NCI-H1092 treated with DMSO at 0.1 percent for 48 hours (cell line): ENCODE measurements at regions not wholly inside any gene's neighbourhood (a gene's known extent, or its start where the extent isn't known, plus 50 kb on each side); places are given as distances from the start of the nearest gene placed in this dataset.

Source experiments
- DNase-seq: peaks from one replicate; lab custom pipeline; 2025; lab: John Stamatoyannopoulos, UW

GRCh38 chr4:107246761-107247160, 210.6 kb upstream of the DKK2 start:
- DNase-seq, result no peak

GRCh38 chr4:107243141-107243781, 207.1 kb upstream of the DKK2 start:
- no peak for DNase-seq

- no peak for DNase-seq
Observed at GRCh38 chr4:107220976-107221375, 184.9 kb upstream of the DKK2 start.

- no peak for DNase-seq
Observed at GRCh38 chr4:107219681-107220080, 183.6 kb upstream of the DKK2 start.

- DNase-seq, result no peak
Observed at GRCh38 chr4:107216379-107216778, 180.3 kb upstream of the DKK2 start.

GRCh38 chr4:107215222-107215621, 179.1 kb upstream of the DKK2 start:
- no peak for DNase-seq

GRCh38 chr4:107213880-107214279, 177.8 kb upstream of the DKK2 start:
- no peak for DNase-seq

- DNase-seq, result no peak
Observed at GRCh38 chr4:107213410-107213809, 177.3 kb upstream of the DKK2 start.

GRCh38 chr4:107212565-107212964, 176.5 kb upstream of the DKK2 start:
- no peak for DNase-seq

GRCh38 chr4:107210450-107211239, 174.5 kb upstream of the DKK2 start:
- DNase-seq, result no peak

GRCh38 chr4:107203733-107204132, 167.6 kb upstream of the DKK2 start:
- DNase-seq, result no peak

GRCh38 chr4:107202744-107203143, 166.6 kb upstream of the DKK2 start:
- no peak for DNase-seq

- no peak for DNase-seq
Observed at GRCh38 chr4:107197121-107197520, 161.0 kb upstream of the DKK2 start.

GRCh38 chr4:107196312-107196711, 160.2 kb upstream of the DKK2 start:
- DNase-seq, result no peak

- no peak for DNase-seq
Observed at GRCh38 chr4:107194005-107194404, 157.9 kb upstream of the DKK2 start.

GRCh38 chr4:107192601-107193000, 156.5 kb upstream of the DKK2 start:
- DNase-seq, result no peak

GRCh38 chr4:107187091-107187490, 151.0 kb upstream of the DKK2 start:
- DNase-seq, result no peak

- DNase-seq, result peak; percentile 26
Observed at GRCh38 chr4:107183155-107183774, 147.2 kb upstream of the DKK2 start.

- DNase-seq, result no peak
Observed at GRCh38 chr4:107182347-107182746, 146.2 kb upstream of the DKK2 start.

- DNase-seq, result no peak
Observed at GRCh38 chr4:107166873-107167450, 130.8 kb upstream of the DKK2 start.

GRCh38 chr4:107166181-107166580, 130.1 kb upstream of the DKK2 start:
- DNase-seq, result no peak

GRCh38 chr4:107164962-107165475, 128.9 kb upstream of the DKK2 start:
- DNase-seq, result no peak

GRCh38 chr4:107156443-107156842, 120.3 kb upstream of the DKK2 start:
- DNase-seq, result no peak
